HK-2 (cell line): ENCODE measurements at regions not wholly inside any gene's neighbourhood (a gene's known extent, or its start where the extent isn't known, plus 50 kb on each side); places are given as distances from the start of the nearest gene placed in this dataset.

ENCODE experiments used
- DNase-seq: peaks from one replicate; pipeline ENCODE4 v3.0.0-alpha.2; 2018; ENCODE audit not compliant: unreplicated experiment

- DNase-seq = no peak
Observed at GRCh38 chr3:70561796-70562195, 249.4 kb upstream of the MDFIC2 start.

GRCh38 chr3:70558956-70559355 lies 246.5 kb upstream of the MDFIC2 start:
- DNase-seq = no peak

GRCh38 chr3:70557976-70558375 lies 245.5 kb upstream of the MDFIC2 start:
- no peak for DNase-seq

- no peak for DNase-seq
Observed at GRCh38 chr3:70556056-70556455, 243.6 kb upstream of the MDFIC2 start.

GRCh38 chr3:70554170-70554569 lies 241.7 kb upstream of the MDFIC2 start:
- no peak for DNase-seq

GRCh38 chr3:70550723-70551319 lies 238.4 kb upstream of the MDFIC2 start:
- DNase-seq = peak; percentile 47

GRCh38 chr3:70546679-70547078 lies 234.2 kb upstream of the MDFIC2 start:
- no peak for DNase-seq

GRCh38 chr3:70543493-70543892 lies 231.1 kb upstream of the MDFIC2 start:
- DNase-seq = no peak

- no peak for DNase-seq
Observed at GRCh38 chr3:70539908-70540307, 227.5 kb upstream of the MDFIC2 start.

GRCh38 chr3:70532806-70533205 lies 220.4 kb upstream of the MDFIC2 start:
- DNase-seq = no peak

GRCh38 chr3:70531838-70532489 lies 219.5 kb upstream of the MDFIC2 start:
- DNase-seq = no peak

- DNase-seq = no peak
Observed at GRCh38 chr3:70531063-70531657, 218.7 kb upstream of the MDFIC2 start.

GRCh38 chr3:70530626-70531025 lies 218.2 kb upstream of the MDFIC2 start:
- no peak for DNase-seq

- no peak for DNase-seq
Observed at GRCh38 chr3:70527026-70527425, 214.6 kb upstream of the MDFIC2 start.

GRCh38 chr3:70519913-70520659 lies 207.6 kb upstream of the MDFIC2 start:
- no peak for DNase-seq

- DNase-seq = no peak
Observed at GRCh38 chr3:70519026-70519425, 206.6 kb upstream of the MDFIC2 start.

- no peak for DNase-seq
Observed at GRCh38 chr3:70518356-70518755, 205.9 kb upstream of the MDFIC2 start.

GRCh38 chr3:70517124-70517890 lies 204.9 kb upstream of the MDFIC2 start:
- no peak for DNase-seq

- DNase-seq = no peak
Observed at GRCh38 chr3:70516076-70516475, 203.6 kb upstream of the MDFIC2 start.

- no peak for DNase-seq
Observed at GRCh38 chr3:70507486-70507885, 195.0 kb upstream of the MDFIC2 start.

- DNase-seq = no peak
Observed at GRCh38 chr3:70506775-70507174, 194.3 kb upstream of the MDFIC2 start.

- DNase-seq = no peak
Observed at GRCh38 chr3:70501561-70501960, 189.1 kb upstream of the MDFIC2 start.
